ENCODE measurements at regions not wholly inside any gene's neighbourhood (a gene's known extent, or its start where the extent isn't known, plus 50 kb on each side); places are given as distances from the start of the nearest gene placed in this dataset.

- TF ChIP-seq CTCF (conservative IDR thresholded peaks at IDR 0.05 in 1 of 2, IDR thresholded peaks at IDR 0.05 in 1 of 2; ENCODE audit: extremely low read depth in 1 of 2, insufficient read depth in 1 of 2, low read depth in 1 of 2, low read length in 2 of 2) (no peak), EZH2 (IDR thresholded peaks at IDR 0.05; ENCODE audit: borderline replicate concordance, low read length) (no peak)
These were observed 258.7 kb upstream of the LINC00305 start for GRCh38 chr18:64407606-64408005.

All from mammary epithelial cell (primary cell).